Caki2 (cell line): ENCODE measurements at regions not wholly inside any gene's neighbourhood (a gene's known extent, or its start where the extent isn't known, plus 50 kb on each side); places are given as distances from the start of the nearest gene placed in this dataset.

Experiments
- DNase-seq: peaks from one replicate; pipeline ENCODE4 v3.0.0-alpha.2; 2015; ENCODE audit warnings: low read depth
- in situ Hi-C: cut with HindIII; loops from 2 replicates; pipeline ENCODE4 v1.10.0; 2016; ENCODE audit warnings: low sequenced_read_pairs, low pct_unique_long_range_greater_than_20kb, mixed read lengths

DNA sequence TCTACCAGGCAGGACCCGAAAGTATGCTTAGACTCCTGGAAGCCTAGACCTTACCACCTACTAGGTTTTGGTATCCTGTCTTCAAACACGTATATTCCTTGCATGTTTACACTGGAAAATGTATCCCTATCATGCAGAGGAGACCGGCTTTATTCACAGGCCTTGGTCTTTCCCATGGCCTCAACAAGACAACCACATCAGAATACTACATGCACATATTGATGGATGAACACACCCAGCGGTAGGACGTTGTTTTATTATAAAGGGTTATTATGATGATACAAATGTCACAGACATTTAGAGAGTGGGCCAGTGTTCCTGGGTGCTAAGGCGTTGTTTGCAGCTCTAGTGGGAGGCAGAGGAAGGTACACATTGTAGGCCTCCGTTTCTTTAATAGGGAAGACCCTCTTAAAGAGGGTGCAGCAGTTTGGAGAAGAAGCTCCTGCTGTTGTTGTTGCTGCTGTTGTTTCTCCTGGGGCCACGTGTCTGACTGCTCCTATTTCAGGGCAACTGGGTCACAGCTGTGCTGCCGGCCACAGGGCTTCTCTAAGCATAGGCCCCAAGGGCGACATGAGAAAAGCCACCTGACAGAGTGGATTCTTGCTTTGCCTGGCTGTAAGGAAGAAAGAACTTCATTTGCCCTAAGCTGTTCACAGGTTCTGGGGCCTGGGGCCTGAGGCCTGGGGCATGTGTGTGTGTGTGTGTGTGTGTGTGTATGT is 98.3 kb upstream of the SASH1 start:
- in situ Hi-C loops: no loop called here
- DNase-seq: no peak

DNA sequence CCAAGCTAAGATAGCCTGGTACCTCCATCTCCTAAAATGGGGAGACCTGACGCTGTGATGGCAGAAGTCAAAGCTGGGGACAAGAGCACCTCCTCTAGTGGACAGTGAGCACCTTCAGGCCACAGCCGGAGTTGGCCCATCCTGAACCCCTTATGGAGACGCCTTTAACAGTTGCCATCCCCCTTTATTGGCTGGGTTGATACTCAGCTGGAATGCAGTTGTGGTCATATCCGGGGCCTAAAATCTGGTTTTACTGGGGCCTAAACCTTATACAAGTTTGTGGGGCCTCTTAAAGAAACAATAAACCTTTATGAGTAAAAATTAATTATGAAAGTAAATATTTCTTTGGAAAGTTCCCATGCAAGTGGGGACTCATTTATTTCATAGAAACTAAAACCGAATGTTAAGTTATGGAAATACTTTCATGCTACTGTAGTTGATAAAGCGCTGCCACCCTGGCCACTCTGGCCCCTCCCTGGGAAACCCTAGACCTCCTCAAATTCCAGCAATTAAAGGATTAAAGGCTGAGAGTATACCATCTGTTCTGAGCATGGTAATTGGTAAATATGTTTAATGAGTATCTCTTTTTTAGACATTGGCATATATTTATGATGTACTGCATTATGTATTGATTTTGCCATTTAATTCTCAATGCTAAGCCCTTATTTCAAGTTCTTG is 95.1 kb upstream of the SASH1 start:
- in situ Hi-C loops: no loop called here

DNA sequence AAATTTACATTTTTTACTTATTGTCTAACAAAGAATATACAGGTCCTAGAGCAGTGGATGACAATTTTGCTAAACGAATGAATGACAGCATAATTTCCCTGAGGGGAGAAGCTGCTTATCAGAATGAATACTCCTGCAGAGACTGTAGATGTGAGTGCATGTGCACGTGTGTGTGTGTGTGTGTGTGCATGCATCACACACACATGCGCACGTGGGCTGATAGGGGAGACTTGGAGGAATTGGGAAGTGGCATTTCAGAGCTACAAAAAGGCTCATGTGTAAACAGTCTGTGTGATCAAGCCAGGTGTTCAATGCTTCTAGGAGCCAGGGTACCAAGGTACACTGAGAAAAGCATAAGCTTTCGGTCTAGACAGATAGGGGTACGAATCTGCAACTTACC is 93.5 kb upstream of the SASH1 start:
- in situ Hi-C loops: no loop called here
- no peak for DNase-seq

More for the DNA sequence above, 95.1 kb upstream of the SASH1 start:
- DNase-seq: no peak

DNA sequence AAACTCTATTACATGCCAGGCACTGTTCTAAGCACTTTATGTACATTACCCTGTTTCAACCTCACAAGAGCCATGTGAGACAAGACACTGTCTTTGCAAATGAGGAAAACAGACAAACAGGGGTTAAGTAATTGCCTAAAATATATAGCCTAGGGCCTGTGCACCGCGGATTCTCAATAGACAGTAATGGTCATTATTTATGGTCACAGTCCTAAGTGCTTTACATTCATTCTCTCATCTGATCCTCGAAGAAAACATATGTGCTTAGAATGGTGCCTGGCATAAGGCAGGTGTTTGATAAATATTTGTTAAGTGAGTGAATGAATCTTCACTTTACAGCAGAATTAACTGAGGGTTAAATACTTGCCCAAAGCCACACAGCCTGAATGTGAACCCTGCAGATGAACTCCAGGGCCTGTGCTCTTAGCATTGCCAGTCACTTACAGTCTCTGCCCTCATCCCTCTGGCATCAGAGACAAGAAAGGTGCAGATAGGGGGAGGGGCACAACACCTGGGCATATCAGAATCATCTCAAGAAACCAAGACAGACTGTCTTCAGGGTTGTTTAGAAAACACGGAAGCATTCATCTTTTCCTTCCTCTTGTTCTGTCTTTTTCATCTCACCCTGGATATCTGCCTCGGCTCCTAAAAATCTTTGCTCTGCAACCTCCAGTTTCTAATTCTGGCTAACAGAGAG is 92.8 kb upstream of the SASH1 start:
- in situ Hi-C loops: no loop called here
- DNase-seq: no peak

DNA sequence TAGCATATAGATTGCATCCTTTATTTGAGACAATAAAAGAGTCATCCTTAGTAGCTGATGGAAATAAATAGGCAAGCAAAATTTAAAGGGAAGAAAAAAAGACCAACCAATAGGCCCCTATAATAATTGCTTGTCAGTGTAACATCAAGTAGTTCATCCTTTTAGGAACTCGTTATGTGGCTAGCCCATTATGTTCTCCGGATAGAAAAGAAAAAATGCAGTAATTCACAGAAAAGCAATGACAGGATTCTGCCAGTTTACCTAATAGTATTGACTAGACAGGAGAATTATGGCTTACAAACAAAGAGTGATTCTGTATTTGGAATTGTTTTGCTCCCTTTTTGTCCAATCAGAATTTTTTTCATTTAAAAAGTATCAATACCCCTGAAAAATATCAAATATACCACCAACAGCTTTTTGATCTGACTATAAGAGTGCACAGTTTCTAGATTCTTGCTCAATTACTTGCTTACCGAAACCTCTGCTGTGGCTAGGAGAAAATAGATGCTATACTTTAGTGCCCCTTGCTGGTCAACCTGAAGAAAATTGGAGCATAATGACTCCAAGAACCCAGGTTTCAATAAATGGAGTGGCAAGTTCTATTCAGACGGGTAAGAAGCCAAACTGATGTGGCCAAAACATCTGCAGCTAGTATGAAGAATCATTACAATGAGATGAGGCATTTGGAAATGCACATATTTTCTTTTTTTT is 91.5 kb upstream of the SASH1 start:
- peak; percentile 33 for DNase-seq
- in situ Hi-C loops: no loop called here

DNA sequence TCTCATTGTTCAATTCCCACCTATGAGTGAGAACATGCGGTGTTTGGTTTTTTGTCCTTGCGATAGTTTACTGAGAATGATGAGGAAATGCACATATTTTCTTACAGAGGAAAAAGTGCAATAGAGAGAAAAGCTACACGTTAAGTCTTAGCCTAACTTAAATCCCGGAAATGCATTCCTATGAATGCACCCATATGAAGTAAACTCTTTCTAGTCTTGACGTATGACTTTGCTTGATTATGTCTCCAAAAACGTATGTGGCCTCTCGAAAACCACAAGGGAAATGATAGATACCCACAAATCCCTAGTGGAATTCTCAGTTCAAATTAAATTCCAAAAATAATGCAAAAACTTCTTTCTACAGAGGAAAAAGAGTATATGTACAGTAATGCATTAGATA is 90.7 kb upstream of the SASH1 start:
- in situ Hi-C loops: no loop called here

DNA sequence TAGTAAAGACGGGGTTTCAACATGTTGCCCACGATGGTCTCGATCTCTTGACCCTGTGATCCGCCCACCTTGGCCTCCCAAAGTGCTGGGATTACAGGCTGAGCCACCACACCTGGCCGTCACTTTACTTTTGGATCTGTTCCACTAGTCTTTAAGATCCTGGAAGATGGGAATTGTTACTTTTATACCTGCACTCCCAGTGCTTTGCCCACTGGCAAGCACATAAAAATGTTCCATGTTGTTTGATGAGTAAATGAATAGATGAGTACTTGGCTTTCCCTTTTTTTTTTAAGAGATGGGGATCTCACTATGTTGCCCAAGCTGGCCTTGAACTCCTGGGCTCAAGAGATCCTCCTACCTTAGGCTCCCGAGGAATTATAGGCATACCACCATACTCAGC is 84.8 kb upstream of the SASH1 start:
- DNase-seq: no peak
- in situ Hi-C loops: no loop called here

More for the DNA sequence above, 90.7 kb upstream of the SASH1 start:
- DNase-seq: no peak

DNA sequence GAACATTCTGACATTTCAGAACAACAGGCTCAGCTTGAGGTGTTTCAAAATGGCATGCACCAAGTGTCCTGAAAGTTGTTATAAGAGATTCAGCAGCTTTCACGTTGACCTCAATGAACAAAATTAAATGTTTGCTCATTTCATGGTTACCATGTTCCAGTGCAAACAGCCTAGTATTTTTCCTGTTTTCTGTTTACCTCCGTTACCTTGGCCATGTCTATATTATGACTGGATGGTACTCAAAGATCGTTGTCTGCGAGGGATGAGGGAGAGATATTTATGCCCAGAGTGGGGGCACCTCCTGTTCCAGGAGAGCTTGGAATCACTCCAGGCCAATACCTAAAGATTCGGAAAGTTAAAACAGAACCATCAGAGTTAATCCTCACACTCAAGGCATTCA is 83.8 kb upstream of the SASH1 start:
- DNase-seq: no peak
- in situ Hi-C loops: no loop called here

DNA sequence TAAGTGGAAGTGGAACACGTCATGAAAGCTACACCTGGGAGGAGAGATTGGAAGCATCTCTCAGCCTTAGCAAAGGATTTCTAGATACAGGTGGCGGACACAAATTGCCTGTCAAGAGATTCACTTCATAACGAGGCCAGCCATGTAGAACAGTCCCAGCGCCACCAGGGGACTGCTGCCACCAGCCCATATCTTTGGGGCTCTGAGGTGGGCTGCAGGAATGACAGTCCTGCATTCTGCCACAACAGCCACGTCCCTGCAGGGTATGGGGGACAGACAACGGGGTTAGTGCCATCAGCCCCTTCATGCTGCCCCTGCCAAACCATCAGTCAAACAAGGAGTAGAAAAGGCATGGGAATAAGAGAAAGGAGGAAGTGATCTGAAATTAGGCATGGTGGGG is 81.2 kb upstream of the SASH1 start:
- in situ Hi-C loops: no loop called here
- DNase-seq: no peak

DNA sequence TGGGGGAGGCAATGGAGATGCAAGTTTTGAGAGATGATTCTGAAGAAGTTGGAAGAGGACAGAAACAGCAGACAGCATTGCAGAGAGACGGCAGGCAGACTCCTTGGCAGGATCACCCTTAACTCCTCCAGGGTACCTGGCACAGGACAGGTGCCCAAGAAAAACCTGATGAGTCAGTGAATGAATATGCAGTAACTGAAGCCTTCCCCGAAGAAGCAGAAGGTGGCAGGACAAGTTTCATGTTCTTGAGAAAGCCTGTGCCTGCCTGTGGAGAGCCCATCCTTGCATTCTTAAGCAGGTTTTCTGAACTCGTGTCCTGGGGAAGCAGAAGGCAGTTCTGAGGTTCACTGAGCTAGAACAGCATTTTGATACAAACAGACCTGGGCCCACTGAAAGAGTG is 79.6 kb upstream of the SASH1 start:
- DNase-seq: no peak

DNA sequence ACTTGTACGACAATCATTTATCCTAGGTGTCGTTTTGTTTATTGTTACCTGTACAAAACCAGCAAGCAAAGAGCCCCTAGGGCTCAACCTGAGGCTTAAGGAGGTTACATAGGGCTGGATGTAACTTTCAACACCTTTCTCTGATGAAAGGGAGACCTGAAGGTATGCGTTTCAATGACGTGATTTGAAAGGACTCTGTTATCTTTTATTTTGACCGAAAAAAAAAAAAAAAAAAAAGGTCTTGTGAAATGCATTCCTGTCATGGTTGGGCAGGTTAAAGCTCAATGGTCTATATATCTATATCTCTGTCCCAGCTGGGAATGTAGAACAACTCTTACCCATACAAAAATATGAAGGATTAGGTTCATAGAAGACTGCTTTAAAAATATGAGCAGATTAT is 78.7 kb upstream of the SASH1 start:
- DNase-seq: no peak
- in situ Hi-C loops: no loop called here

More for the DNA sequence above, 79.6 kb upstream of the SASH1 start:
- in situ Hi-C loops: no loop called here

DNA sequence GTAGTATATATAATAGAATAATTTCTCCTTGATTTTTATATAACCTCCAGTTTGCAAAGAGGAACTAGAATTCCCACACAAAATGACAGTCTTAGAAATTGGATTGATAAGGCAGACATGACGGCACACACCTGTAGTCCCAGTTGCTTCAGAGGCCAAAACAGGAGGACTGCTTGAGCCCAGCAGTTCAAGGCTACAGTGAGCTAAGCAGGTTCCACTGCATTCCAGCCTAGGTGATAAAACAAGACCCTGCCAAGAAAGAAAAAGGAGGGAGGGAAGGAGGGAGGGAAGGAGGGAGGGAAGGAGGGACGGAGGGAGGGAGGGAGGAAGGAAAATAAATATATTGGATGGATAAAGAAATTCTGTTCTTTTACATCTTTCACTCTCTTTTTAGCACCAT is 77.6 kb upstream of the SASH1 start:
- DNase-seq: no peak
- in situ Hi-C loops: no loop called here

DNA sequence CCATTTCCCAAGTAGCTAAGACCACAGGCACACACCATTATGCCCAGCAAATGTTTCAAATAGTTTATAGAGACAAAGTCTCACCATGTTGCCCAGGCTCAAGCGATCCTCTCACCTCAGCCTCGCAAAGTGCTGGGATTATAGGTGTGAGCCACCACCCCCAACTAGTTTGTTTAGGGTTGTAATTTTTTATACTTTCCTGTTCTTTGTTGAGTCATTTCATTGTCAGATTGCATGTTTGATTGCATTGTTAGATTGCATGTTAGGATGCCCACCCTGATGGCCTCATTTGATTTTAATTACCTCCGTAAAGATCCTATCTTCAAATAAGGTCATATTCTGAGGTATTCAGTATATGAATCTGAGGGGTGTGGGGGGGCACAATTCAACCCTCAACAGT is 73.3 kb upstream of the SASH1 start:
- no peak for DNase-seq
- in situ Hi-C loops: no loop called here

DNA sequence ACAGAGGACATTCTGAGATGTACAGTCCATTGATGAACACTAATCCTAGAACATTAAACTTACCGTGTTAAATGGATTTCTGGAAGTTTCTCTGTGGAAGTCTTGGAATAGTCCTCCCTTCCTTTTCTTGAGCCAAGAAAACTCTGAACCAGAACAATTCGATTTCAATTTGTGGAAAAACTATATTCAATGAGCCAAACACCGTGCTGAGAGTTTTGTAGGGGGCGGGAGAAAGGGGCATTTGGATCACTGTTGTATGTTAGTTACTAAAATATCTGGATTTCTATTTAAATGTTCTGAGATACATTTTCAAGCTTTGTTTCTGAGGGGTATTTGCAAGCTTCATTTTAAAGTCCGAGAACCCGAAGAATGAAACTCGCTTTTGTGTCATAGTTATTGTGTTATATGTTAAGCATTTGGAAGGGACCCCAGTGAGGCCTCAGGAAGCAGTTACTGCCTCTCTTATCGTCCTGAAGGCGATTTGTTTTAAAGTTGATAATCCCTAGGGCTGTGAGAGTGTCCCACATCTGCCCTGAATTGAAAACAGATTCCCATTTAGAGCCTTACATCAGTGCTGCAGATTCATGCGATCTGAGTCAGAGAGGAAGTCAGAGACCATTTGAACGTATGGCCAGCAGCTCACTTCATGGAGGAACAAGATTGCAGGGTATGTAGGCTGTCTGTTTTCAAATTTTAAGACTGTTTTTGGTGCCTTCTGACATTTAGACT is 70.8 kb upstream of the SASH1 start:
- in situ Hi-C loops: no loop called here
- DNase-seq: no peak

DNA sequence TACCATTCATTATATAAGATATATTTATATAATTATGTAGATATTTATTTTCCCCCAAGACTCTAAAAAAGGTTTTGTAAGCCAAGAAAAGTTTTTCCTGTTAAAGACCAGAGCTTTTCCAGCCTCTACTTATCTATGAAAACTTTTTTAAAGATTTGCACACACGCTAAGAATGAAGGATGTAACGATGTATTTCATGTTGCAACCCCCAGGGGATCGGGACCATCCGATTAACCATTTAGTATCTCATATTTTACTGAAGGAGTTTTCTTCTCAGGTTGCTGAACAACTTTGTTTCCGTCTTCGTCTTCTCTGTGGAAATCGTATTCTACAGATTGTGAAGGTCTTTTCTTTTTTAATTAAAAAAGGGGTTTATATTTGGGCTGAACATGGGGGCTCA is 70.0 kb upstream of the SASH1 start:
- no peak for DNase-seq
- in situ Hi-C loops: no loop called here

DNA sequence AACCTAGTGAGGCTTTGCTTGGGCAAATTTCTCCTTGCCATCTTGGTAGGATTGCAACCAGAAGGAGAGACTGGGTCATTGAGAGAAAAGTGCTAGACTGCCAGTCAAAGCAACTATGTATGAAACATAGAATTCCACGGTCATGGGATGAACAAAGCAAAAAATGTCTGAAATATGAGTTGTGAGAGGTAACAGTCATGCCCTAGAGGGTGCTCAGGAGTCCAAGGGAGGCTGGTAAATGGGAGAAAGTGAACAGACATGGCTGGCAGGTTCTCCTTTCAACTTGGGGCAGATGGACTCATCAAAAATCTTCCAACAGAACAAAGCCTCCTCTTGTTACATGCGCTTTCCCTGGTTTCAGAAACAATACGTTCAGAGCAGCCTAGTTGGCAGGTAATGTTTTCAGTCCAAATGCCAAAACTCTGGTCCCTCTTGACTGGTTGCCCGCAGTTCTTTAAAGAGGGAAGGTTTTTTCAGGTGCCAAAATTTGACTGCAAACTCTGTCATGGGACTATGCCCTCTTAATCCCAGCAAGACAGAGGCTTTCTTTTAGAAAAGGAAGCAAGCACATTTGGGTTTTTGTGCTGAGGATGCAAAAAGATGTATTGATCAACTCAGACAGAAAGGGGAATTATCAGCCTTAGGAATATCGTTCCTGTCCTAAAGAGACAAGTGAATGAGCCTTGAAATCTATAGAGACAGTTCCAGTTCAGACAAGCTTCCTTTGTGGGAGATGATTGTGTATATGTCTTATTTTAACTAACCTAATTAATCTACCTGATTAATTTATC is 68.5 kb upstream of the SASH1 start:
- no peak for DNase-seq
- in situ Hi-C loops: no loop called here

DNA sequence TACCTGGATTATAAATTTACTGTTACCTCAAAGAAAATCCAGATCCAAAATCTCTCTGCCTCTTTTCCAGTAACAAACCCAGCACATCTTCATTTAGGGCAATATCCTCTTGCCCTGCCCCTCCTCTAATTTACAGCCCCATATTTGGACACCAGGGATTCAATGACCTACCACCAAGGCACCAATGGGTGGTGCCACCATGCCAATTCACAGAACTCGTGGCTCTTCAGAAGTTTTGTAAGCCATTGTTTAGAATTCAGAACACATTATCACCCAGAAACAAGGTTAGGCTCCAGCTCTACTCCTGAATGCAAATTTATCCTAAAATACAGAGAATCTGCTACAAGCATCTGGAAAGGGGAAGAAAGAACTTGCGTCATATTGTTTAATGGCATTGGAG is 67.8 kb upstream of the SASH1 start:
- DNase-seq: no peak
- in situ Hi-C loops: no loop called here

DNA sequence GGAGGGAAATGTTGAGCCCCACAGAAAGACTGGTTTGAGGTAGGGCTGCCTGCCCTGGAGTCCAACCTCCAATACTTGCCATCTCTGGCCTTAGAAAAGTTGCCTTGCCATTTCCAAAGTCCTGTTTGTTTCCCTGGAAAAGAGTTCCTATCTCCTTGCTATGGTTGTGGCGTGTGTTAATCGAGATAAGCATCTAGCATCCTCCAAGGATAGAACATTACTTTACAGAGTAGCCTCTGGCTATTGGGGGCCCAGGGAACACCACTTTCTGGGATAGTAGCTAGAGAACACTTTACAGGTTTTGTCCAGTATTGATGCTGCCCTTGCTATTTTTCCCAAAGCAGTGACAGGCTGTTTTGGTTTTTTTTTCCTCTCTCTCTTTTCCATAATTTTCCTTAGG is 57.4 kb upstream of the SASH1 start:
- in situ Hi-C loops: no loop called here
- no peak for DNase-seq
